H9 (cell line): ENCODE measurements at regions not wholly inside any gene's neighbourhood (a gene's known extent, or its start where the extent isn't known, plus 50 kb on each side); places are given as distances from the start of the nearest gene placed in this dataset.

ENCODE experiments used
- DNase-seq: peaks from one replicate; pipeline ENCODE4 v3.0.0-alpha.2; 2017
- H2AFZ ChIP-seq: one replicate; pipeline ENCODE4 v1.6.1; 2013; ENCODE audit warnings: mild to moderate bottlenecking, low read length, control low read depth, moderate library complexity
- H2AK5ac ChIP-seq: 2 replicates; pipeline ENCODE4 v1.6.1; 2013; ENCODE audit warnings: low read length, control low read depth, mixed read lengths; ENCODE audit not compliant: insufficient read length
- H2BK120ac ChIP-seq: one replicate; pipeline ENCODE4 v1.6.1; 2013; ENCODE audit warnings: low read depth, mild to moderate bottlenecking, low read length, control low read depth, inconsistent platforms; ENCODE audit not compliant: poor library complexity, severe bottlenecking
- H2BK12ac ChIP-seq: 2 replicates; pipeline ENCODE4 v1.6.1; 2013; ENCODE audit warnings: low read length, control low read depth, mixed read lengths, low read depth; ENCODE audit not compliant: insufficient read length
- H2BK15ac ChIP-seq: 2 replicates; pipeline ENCODE4 v1.6.1; 2013; ENCODE audit warnings: low read depth, low read length, control low read depth
- H2BK20ac ChIP-seq: one replicate; pipeline ENCODE4 v1.6.1; 2013; ENCODE audit warnings: low read depth, mild to moderate bottlenecking, low read length, control low read depth, inconsistent platforms; ENCODE audit not compliant: poor library complexity, severe bottlenecking
- H2BK5ac ChIP-seq: 2 replicates; pipeline ENCODE4 v1.6.1; 2013; ENCODE audit warnings: low read length, control low read depth, mixed read lengths; ENCODE audit not compliant: insufficient read length
- H3K14ac ChIP-seq: 2 replicates; pipeline ENCODE4 v1.6.1; 2013; ENCODE audit warnings: low read length, control low read depth; ENCODE audit not compliant: insufficient read depth
- H3K18ac ChIP-seq: 2 replicates; pipeline ENCODE4 v1.6.1; 2013; ENCODE audit warnings: low read depth, mild to moderate bottlenecking, mixed read lengths, low read length, control low read depth; ENCODE audit not compliant: insufficient read length
- H3K23ac ChIP-seq: 2 replicates; pipeline ENCODE4 v1.6.1; 2013; ENCODE audit warnings: low read length, control low read depth, mixed read lengths, low read depth; ENCODE audit not compliant: insufficient read length
- H3K23me2 ChIP-seq: 2 replicates; pipeline ENCODE4 v1.6.1; 2013; ENCODE audit warnings: low read depth, mild to moderate bottlenecking, mixed read lengths, low read length, control low read depth; ENCODE audit not compliant: insufficient read length, poor library complexity, severe bottlenecking
- H3K27ac ChIP-seq: 2 replicates; pipeline ENCODE4 v1.5.1; 2013; ENCODE audit warnings: low read length, control low read depth, mixed read lengths, low read depth; ENCODE audit not compliant: insufficient read length
- H3K27me3 ChIP-seq: 2 replicates; pipeline ENCODE4 v1.6.1; 2013; ENCODE audit warnings: low read length, control low read depth, inconsistent platforms; ENCODE audit not compliant: insufficient read depth
- H3K4ac ChIP-seq: 2 replicates; pipeline ENCODE4 v1.6.1; 2013; ENCODE audit warnings: low read depth, mild to moderate bottlenecking, control low read depth, inconsistent platforms, low read length, moderate library complexity
- H3K4me1 ChIP-seq: 2 replicates; pipeline ENCODE4 v1.6.1; 2013; ENCODE audit warnings: low read length, control low read depth, inconsistent platforms; ENCODE audit not compliant: insufficient read depth
- H3K4me2 ChIP-seq: 2 replicates; pipeline ENCODE4 v1.6.1; 2013; ENCODE audit warnings: low read length, control low read depth, mixed read lengths; ENCODE audit not compliant: insufficient read length, insufficient read depth
- H3K56ac ChIP-seq: 2 replicates; pipeline ENCODE4 v1.6.1; 2013; ENCODE audit warnings: low read depth, mild to moderate bottlenecking, mixed read lengths, low read length, control low read depth; ENCODE audit not compliant: insufficient read length
- H3K79me1 ChIP-seq: 2 replicates; pipeline ENCODE4 v1.6.1; 2013; ENCODE audit warnings: low read depth, mild to moderate bottlenecking, moderate library complexity, low read length, control low read depth, inconsistent platforms; ENCODE audit not compliant: insufficient read depth, poor library complexity, severe bottlenecking
- H3K79me2 ChIP-seq: 2 replicates; pipeline ENCODE4 v1.6.1; 2013; ENCODE audit warnings: low read length, control low read depth, inconsistent platforms; ENCODE audit not compliant: insufficient read depth
- H3K9ac ChIP-seq: 2 replicates; pipeline ENCODE4 v1.6.1; 2013; ENCODE audit warnings: low read length, control low read depth, mixed read lengths; ENCODE audit not compliant: insufficient read length; ENCODE audit errors: extremely low read depth
- H3K9me3 ChIP-seq: one replicate; pipeline ENCODE4 v1.6.1; 2013; ENCODE audit warnings: low read depth, low read length, inconsistent platforms; ENCODE audit not compliant: control insufficient read depth
- H3T11ph ChIP-seq: one replicate; pipeline ENCODE4 v1.6.1; 2013; ENCODE audit warnings: mild to moderate bottlenecking, low read length, control low read depth, inconsistent platforms
- H4K20me1 ChIP-seq: one replicate; pipeline ENCODE4 v1.6.1; 2013; ENCODE audit not compliant: control insufficient read depth, insufficient read length, insufficient read depth
- H4K5ac ChIP-seq: 2 replicates; pipeline ENCODE4 v1.6.1; 2013; ENCODE audit warnings: low read depth, mild to moderate bottlenecking, mixed read lengths, low read length, control low read depth; ENCODE audit not compliant: insufficient read length
- H4K8ac ChIP-seq: replicated peaks from 2 replicates; pipeline ENCODE4 v1.6.1; 2013; ENCODE audit warnings: low read length, control low read depth, mixed read lengths, low read depth; ENCODE audit not compliant: insufficient read length
- H4K91ac ChIP-seq: 2 replicates; pipeline ENCODE4 v1.6.1; 2013; ENCODE audit warnings: low read depth, mild to moderate bottlenecking, moderate library complexity, mixed read lengths, low read length, control low read depth; ENCODE audit not compliant: insufficient read length
- H3K27ac Mint-ChIP-seq, 3 experiments: 2 replicates in 2 of 3; 3 replicates in 1 of 3; pipeline ENCODE4 v1.8.0; 2020 to 2021; ENCODE audit warnings: mixed read lengths in 3 of 3, mild to moderate bottlenecking in 1 of 3, moderate library complexity in 1 of 3
- H3K27me3 Mint-ChIP-seq: 2 replicates; pipeline ENCODE4 v1.8.0; 2021; ENCODE audit warnings: low read depth, mild to moderate bottlenecking, moderate library complexity, mixed read lengths
- H3K36me3 Mint-ChIP-seq, 3 experiments: 2 replicates in 2 of 3; 3 replicates in 1 of 3; pipeline ENCODE4 v1.8.0; 2020 to 2021; ENCODE audit warnings: low read depth in 3 of 3, mixed read lengths in 3 of 3; ENCODE audit not compliant: insufficient read depth in 1 of 3
- H3K4me1 Mint-ChIP-seq, 2 experiments: 2 replicates each; pipeline ENCODE4 v1.8.0; 2020; ENCODE audit warnings: mixed read lengths in 2 of 2
- H3K4me3 Mint-ChIP-seq, 2 experiments: 2 replicates in 1 of 2; 3 replicates in 1 of 2; pipeline ENCODE4 v1.8.0; 2020 to 2021; ENCODE audit warnings: mild to moderate bottlenecking in 2 of 2, mixed read lengths in 2 of 2, moderate library complexity in 1 of 2
- H3K9me3 Mint-ChIP-seq, 2 experiments: 2 replicates in 1 of 2; 3 replicates in 1 of 2; pipeline ENCODE4 v1.8.0; 2020; ENCODE audit warnings: mild to moderate bottlenecking in 2 of 2, mixed read lengths in 2 of 2, moderate library complexity in 1 of 2
- CTCF ChIP-seq: fragments of 200-600 bp; sonication (generic); conservative IDR thresholded peaks from 3 replicates; pipeline ENCODE4 v1.8.0; 2021; ENCODE audit warnings: antibody characterized with exemption, mild to moderate bottlenecking
- WGBS: extraction: QIAGEN DNeasy Blood & Tissue Kit; methylation state at CpG from one replicate; pipeline ENCODE4 v1.1.7; 2013; ENCODE audit warnings: missing lambda C conversion rate, low lambda C conversion rate, mixed read lengths; ENCODE audit not compliant: insufficient read length; ENCODE audit errors: extremely low coverage; 5-methylcytosine and 5-hydroxymethylcytosine counted together

- H2BK15ac ChIP-seq = no peak overlapping the region
- H3K9ac ChIP-seq = no peak overlapping the region
- no CpG with 5 or more reads among the region's 3 CpGs for WGBS
- no peak overlapping the region for H2BK120ac ChIP-seq
- no peak overlapping the region for H3K56ac ChIP-seq
- H3K79me1 ChIP-seq = no peaks in the 10 kb centered on the region
- H3K4me3 Mint-ChIP-seq = no peak overlapping the region
- DNase-seq = no peak
- H2BK5ac ChIP-seq = no peak overlapping the region
- no peaks in the 10 kb centered on the region for H3K9me3 ChIP-seq
- H3K36me3 Mint-ChIP-seq = no peaks in the 10 kb centered on the region
- H4K5ac ChIP-seq = no peak overlapping the region
- H4K20me1 ChIP-seq = no peaks in the 10 kb centered on the region
- peaks cover 7 to 14% of the 10 kb centered on the region in 2 experiments for H3K4me1 Mint-ChIP-seq
- no peak overlapping the region for H2AK5ac ChIP-seq
- H4K8ac ChIP-seq = no peak overlapping the region
- H3K9me3 Mint-ChIP-seq = no peaks in the 10 kb centered on the region
- no peak overlapping the region for H3K14ac ChIP-seq
- H3K4me1 ChIP-seq = no peaks in the 10 kb centered on the region
- H3T11ph ChIP-seq = no peak overlapping the region
- no peak overlapping the region for H4K91ac ChIP-seq
- TF ChIP-seq CTCF = no peak
- no peaks in the 10 kb centered on the region for H3K79me2 ChIP-seq
- H3K23ac ChIP-seq = no peak overlapping the region
- H3K23me2 ChIP-seq = no peaks in the 10 kb centered on the region
- H3K4ac ChIP-seq = no peak overlapping the region
- no peak overlapping the region for H3K4me2 ChIP-seq
- H2BK12ac ChIP-seq = no peak overlapping the region
- H3K27ac ChIP-seq = no peak overlapping the region
- no peak overlapping the region for H2BK20ac ChIP-seq
- H3K27me3 ChIP-seq = no peaks in the 10 kb centered on the region
- H3K27ac Mint-ChIP-seq = peak overlapping the region in 1 of 3 experiments; percentile 76; a peak in 1 of 7 replicates
- H3K27me3 Mint-ChIP-seq = peaks cover 4% of the 10 kb centered on the region
- H3K18ac ChIP-seq = no peak overlapping the region
- no peak overlapping the region for H2AFZ ChIP-seq
Measured at GRCh38 chr17:73997059-73997458, 206.4 kb upstream of the RPL38 start.
